IPS-18a (cell line): ENCODE measurements at regions not wholly inside any gene's neighbourhood (a gene's known extent, or its start where the extent isn't known, plus 50 kb on each side); places are given as distances from the start of the nearest gene placed in this dataset.
A peak's percentile ranks its signal among the peaks of the same experiment; 100 is the strongest.
"Not testable (repeated sequence)": the region's sequence is repeated elsewhere in the genome, so short reads cannot be mapped to it uniquely, and the experiment has no call there.

Experiments
- H3K27ac ChIP-seq: one replicate; pipeline ENCODE4 v1.5.1; 2013; ENCODE audit warnings: low read length
- H3K27me3 ChIP-seq: one replicate; pipeline ENCODE4 v1.6.1; 2013; ENCODE audit warnings: mild to moderate bottlenecking, low read length; ENCODE audit not compliant: control insufficient read depth, insufficient read depth
- H3K36me3 ChIP-seq: one replicate; pipeline ENCODE4 v1.6.1; 2013; ENCODE audit warnings: low read depth, low read length; ENCODE audit not compliant: control insufficient read depth
- H3K4me1 ChIP-seq: one replicate; pipeline ENCODE4 v1.6.1; 2013; ENCODE audit warnings: low read depth, low read length; ENCODE audit not compliant: control insufficient read depth
- H3K4me3 ChIP-seq: one replicate; pipeline ENCODE4 v1.5.1; 2013; ENCODE audit warnings: low read length
- H3K9ac ChIP-seq: one replicate; pipeline ENCODE4 v1.6.1; 2013; ENCODE audit warnings: mild to moderate bottlenecking, low read length, moderate library complexity
- H3K9me3 ChIP-seq: one replicate; pipeline ENCODE4 v1.6.1; 2013; ENCODE audit warnings: low read depth, low read length; ENCODE audit not compliant: control insufficient read depth

DNA sequence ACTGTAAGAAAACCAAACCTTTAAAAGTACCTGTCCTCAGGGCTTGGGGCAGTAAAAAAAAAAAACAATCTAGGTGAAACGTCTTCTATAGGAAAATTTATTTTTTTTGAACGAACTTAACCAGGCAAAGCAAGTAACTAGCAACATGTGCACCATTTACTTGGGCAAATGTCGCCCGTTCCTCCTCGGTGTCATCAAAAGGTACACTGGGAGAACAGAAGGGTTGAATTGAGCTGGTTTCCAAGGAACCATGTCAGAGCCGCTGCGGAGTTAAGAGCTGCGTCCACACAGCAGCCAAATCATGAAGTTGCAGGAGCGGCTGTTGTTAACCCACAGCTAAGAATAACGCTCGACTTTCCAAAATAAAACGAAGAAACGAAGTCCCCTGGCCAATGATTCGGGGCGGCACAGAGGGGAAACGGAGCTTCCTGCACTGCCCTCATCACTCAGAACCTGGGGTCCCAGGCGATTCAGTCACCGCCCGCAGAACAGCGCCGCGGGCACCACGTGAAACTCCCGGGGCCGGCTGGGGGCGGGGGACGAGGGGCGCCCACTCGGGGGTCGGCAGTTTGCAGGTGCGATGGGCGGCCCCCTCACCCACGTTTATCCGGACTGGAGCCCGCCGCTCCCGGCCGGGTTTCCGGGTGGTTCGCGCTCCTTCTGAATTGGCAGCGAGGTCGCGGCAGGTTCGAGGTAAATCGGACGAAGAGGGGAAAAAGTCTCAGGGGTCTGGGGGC is 53.6 kb upstream of the PLGLB1 start:
- H3K27ac ChIP-seq = not testable (repeated sequence)

GRCh38 chr2:87075791-87076252 is 54.2 kb upstream of the PLGLB1 start:
- H3K4me1 ChIP-seq, H3K27ac ChIP-seq, H3K9me3 ChIP-seq, H3K36me3 ChIP-seq, H3K27me3 ChIP-seq: not testable (repeated sequence)
- H3K9ac ChIP-seq = peak overlapping the region; percentile 27
- H3K4me3 ChIP-seq = peak overlapping the region; percentile 65

More for the DNA sequence above, 53.6 kb upstream of the PLGLB1 start:
- H3K9ac ChIP-seq = peak overlapping the region; percentile 27
- H3K4me1 ChIP-seq, H3K36me3 ChIP-seq, H3K9me3 ChIP-seq, H3K27me3 ChIP-seq: not testable (repeated sequence)
- H3K4me3 ChIP-seq = peak overlapping the region; percentile 65

- H3K27ac ChIP-seq = not testable (repeated sequence)
Measured at GRCh38 chr2:87076253-87077123, 54.8 kb upstream of the PLGLB1 start.

GRCh38 chr2:87077124-87077446 is 55.4 kb upstream of the PLGLB1 start:
- not testable (repeated sequence) for H3K9me3 ChIP-seq, H3K4me1 ChIP-seq, H3K27ac ChIP-seq, H3K27me3 ChIP-seq, H3K36me3 ChIP-seq
- H3K4me3 ChIP-seq = peak overlapping the region; percentile 65
- peak overlapping the region; percentile 42 for H3K9ac ChIP-seq

More at GRCh38 chr2:87076253-87077123, 54.8 kb upstream of the PLGLB1 start:
- not testable (repeated sequence) for H3K36me3 ChIP-seq, H3K27me3 ChIP-seq, H3K4me1 ChIP-seq, H3K9me3 ChIP-seq
- Histone ChIP-seq H3K9ac (peak overlapping the region; percentile 42), H3K4me3 (peak overlapping the region; percentile 65)

DNA sequence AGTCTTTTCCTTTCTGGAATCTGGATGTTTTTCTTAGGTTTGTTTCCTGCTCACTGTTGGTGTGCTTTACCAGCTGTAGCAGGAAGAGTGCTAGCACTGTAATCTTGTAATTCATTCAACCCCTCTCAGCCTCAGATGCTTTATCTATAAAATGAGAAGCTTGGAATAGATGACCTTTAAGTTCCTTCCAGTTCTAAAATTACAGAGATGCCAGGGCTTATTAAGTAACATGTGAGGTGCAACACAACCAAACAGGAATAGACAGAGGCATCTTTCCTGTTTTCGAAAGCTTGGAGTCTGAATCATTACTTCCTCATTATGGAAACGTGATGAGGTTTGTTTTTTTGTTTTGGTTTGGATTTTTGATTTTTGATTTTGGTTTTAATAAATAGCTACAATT is 60.1 kb upstream of the PLGLB1 start:
- not testable (repeated sequence) for H3K4me1 ChIP-seq, H3K36me3 ChIP-seq, H3K27ac ChIP-seq, H3K9me3 ChIP-seq, H3K27me3 ChIP-seq, H3K4me3 ChIP-seq, H3K9ac ChIP-seq

- H3K9me3 ChIP-seq, H3K27ac ChIP-seq, H3K36me3 ChIP-seq, H3K4me1 ChIP-seq, H3K27me3 ChIP-seq, H3K9ac ChIP-seq, H3K4me3 ChIP-seq: not testable (repeated sequence)
Measured at GRCh38 chr2:87088079-87088478, 66.4 kb upstream of the PLGLB1 start.

GRCh38 chr2:87089401-87089800 is 67.8 kb upstream of the PLGLB1 start:
- H3K4me3 ChIP-seq, H3K36me3 ChIP-seq, H3K9me3 ChIP-seq, H3K27me3 ChIP-seq, H3K4me1 ChIP-seq, H3K9ac ChIP-seq, H3K27ac ChIP-seq: not testable (repeated sequence)

GRCh38 chr2:87093252-87093651 is 71.6 kb upstream of the PLGLB1 start:
- not testable (repeated sequence) for H3K4me3 ChIP-seq, H3K4me1 ChIP-seq, H3K9me3 ChIP-seq, H3K9ac ChIP-seq, H3K27ac ChIP-seq, H3K27me3 ChIP-seq, H3K36me3 ChIP-seq

- H3K4me1 ChIP-seq = not testable (repeated sequence)
Measured at GRCh38 chr2:87093937-87094529, 72.4 kb upstream of the PLGLB1 start.

DNA sequence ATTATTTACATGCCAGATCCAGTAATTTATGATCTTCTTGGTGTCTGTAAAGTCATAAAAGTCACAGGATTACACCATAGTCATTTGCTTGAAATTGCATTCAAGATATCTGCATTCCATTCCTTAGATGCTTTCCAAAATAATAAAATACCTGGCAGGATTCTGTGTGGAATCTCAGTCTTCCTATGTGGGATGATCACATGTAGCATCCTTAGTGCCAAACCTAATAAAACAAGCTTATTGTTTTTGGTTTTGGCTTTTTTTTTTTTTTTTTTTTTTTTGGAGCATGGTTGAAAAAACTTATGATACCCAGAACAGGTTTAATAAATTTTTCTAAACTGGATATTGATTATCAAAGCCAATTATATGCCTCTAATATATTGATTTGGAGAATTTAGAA is 74.2 kb upstream of the PLGLB1 start:
- not testable (repeated sequence) for H3K36me3 ChIP-seq, H3K27ac ChIP-seq, H3K9ac ChIP-seq, H3K9me3 ChIP-seq, H3K4me3 ChIP-seq, H3K4me1 ChIP-seq, H3K27me3 ChIP-seq

More at GRCh38 chr2:87093937-87094529, 72.4 kb upstream of the PLGLB1 start:
- not testable (repeated sequence) for H3K4me3 ChIP-seq, H3K9ac ChIP-seq, H3K27ac ChIP-seq, H3K9me3 ChIP-seq, H3K27me3 ChIP-seq, H3K36me3 ChIP-seq

- H3K4me1 ChIP-seq, H3K9me3 ChIP-seq, H3K4me3 ChIP-seq, H3K36me3 ChIP-seq, H3K9ac ChIP-seq, H3K27ac ChIP-seq, H3K27me3 ChIP-seq: not testable (repeated sequence)
Measured at GRCh38 chr2:87128761-87129553, 107.3 kb upstream of the PLGLB1 start.
